Common myeloid progenitor, CD34-positive (primary cell): ENCODE measurements at regions not wholly inside any gene's neighbourhood (a gene's known extent, or its start where the extent isn't known, plus 50 kb on each side); places are given as distances from the start of the nearest gene placed in this dataset.

ENCODE experiments used
- CTCF ChIA-PET: fragments of 350-600 bp; sonication (Branson Sonifier 250); formaldehyde crosslinking; loops from one replicate; lab custom pipeline; 2021; ENCODE audit warnings: antibody characterized with exemption; lab: Charles Lee
- POLR2A ChIA-PET: fragments of 350-600 bp; sonication (Branson Sonifier 250); formaldehyde crosslinking; loops from one replicate; lab custom pipeline; 2021; ENCODE audit warnings: antibody characterized with exemption; lab: Charles Lee
- DNase-seq, 3 donors: peaks; one replicate each; pipeline versions ENCODE4 v3.0.0 to v3.0.0-alpha.2; 2013
- H3K27ac ChIP-seq, 2 experiments: 1 replicate in 1 of 2; 2 replicates in 1 of 2; pipeline ENCODE4 v1.7.0; 2013; ENCODE audit warnings: inconsistent platforms in 2 of 2, low read length in 2 of 2, mild to moderate bottlenecking in 2 of 2, low read depth in 1 of 2, moderate library complexity in 1 of 2; ENCODE audit not compliant: severe bottlenecking in 2 of 2, insufficient read depth in 1 of 2, poor library complexity in 1 of 2
- H3K27me3 ChIP-seq, 5 experiments: replicated peaks in 2 of 5; 1 replicate in 3 of 5; 2 replicates in 2 of 5; pipeline versions ENCODE4 v1.6.1 to v1.7.0; 2013; ENCODE audit warnings: low read length in 4 of 5, mild to moderate bottlenecking in 2 of 5, moderate library complexity in 2 of 5, inconsistent platforms in 1 of 5; ENCODE audit not compliant: insufficient read depth in 5 of 5, control insufficient read depth in 4 of 5
- H3K36me3 ChIP-seq, 4 experiments: 1 replicate in 2 of 4; 2 replicates in 2 of 4; pipeline versions ENCODE4 v1.6.1 to v1.7.0; 2013; ENCODE audit warnings: low read length in 3 of 4, control low read depth in 1 of 4, mild to moderate bottlenecking in 1 of 4; ENCODE audit not compliant: control insufficient read depth in 4 of 4, insufficient read depth in 4 of 4
- H3K4me1 ChIP-seq, 4 experiments: 1 replicate in 3 of 4; 2 replicates in 1 of 4; pipeline versions ENCODE4 v1.6.1 to v1.7.1; 2013; ENCODE audit warnings: low read length in 3 of 4, mild to moderate bottlenecking in 3 of 4, control low read depth in 1 of 4, inconsistent platforms in 1 of 4, moderate library complexity in 1 of 4; ENCODE audit not compliant: control insufficient read depth in 4 of 4, insufficient read depth in 4 of 4; ENCODE audit errors: control extremely low read depth in 1 of 4
- H3K4me3 ChIP-seq, 7 experiments: 1 replicate in 4 of 7; 2 replicates in 3 of 7; pipeline versions ENCODE4 v1.5.1 to v1.7.0; 2013; ENCODE audit warnings: mild to moderate bottlenecking in 7 of 7, low read length in 6 of 7, moderate library complexity in 6 of 7, inconsistent platforms in 2 of 7, low read depth in 2 of 7, control low read depth in 1 of 7; ENCODE audit not compliant: insufficient read depth in 4 of 7, control insufficient read depth in 1 of 7; ENCODE audit errors: extremely low read depth in 1 of 7
- H3K9me3 ChIP-seq, 5 experiments: 1 replicate in 4 of 5; 2 replicates in 1 of 5; pipeline versions ENCODE4 v1.6.1 to v1.7.1; 2013; ENCODE audit warnings: low read length in 4 of 5, mild to moderate bottlenecking in 2 of 5, inconsistent platforms in 1 of 5, low read depth in 1 of 5, moderate library complexity in 1 of 5; ENCODE audit not compliant: control insufficient read depth in 4 of 5, insufficient read depth in 2 of 5; ENCODE audit errors: control extremely low read depth in 1 of 5
- WGBS: methylation state at CpG from one replicate; pipeline ENCODE4 v1.1.5; 2013; ENCODE audit not compliant: insufficient coverage; 5-methylcytosine and 5-hydroxymethylcytosine counted together

DNA sequence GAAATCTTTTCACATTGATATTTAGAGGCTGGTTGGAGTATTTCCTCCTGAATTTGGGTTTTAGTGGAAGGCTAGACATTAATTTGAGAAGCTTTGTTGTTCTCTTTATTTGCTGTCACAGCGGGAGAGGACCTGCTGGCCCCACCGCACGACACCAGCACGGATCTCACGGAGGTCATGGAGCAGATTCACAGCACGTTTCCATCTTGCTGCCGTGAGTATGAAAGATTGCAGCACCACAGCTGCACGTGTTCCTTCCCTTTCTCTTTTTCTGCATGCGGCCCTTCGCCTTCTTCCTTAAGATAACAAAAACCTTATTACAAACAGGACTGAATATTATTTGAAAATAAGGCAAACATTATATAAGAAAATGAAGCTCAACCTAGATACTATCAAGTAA, 555.5 kb downstream of the UTRN start:
- Histone ChIP-seq H3K4me3 (no peak overlapping the region), H3K27ac (no peak overlapping the region), H3K27me3 (no peaks in the 10 kb centered on the region), H3K4me1 (no peaks in the 10 kb centered on the region), H3K36me3 (peaks cover 14 to 66% (median 29%) of the 10 kb centered on the region in 4 experiments), H3K9me3 (no peaks in the 10 kb centered on the region)
- POLR2A ChIA-PET = interaction anchor here (0.6 kb wide), 1 partner anchor 80 kb away, joined by 4 read pairs; no protein-coding TSS in a partner anchor
- CTCF ChIA-PET = no interaction called here
- DNase-seq = no peak
- WGBS = 99% methylated on average over 5 of the region's 10 CpGs

DNA sequence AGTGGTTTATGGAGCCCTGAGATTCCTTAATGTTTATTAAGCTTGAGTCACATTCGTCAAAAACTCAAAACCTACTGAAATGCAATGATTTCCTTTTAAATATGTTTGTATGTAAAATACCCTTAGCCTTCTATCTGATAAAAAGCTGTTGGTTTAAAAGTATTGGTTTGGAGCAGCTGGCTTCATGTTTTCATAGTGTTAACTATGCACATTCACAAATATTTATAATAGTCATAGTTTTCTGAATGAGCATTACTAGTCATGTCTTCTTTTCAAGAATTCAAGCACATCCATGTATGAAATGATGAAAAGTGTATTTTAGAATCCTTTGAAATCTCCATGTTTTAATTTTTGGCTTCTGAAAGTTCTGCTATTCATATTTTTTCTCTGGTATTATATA, 558.6 kb downstream of the UTRN start:
- ChIA-PET CTCF (interaction anchor here (1.0 kb wide), 1 partner anchor 9 kb away, joined by 3 read pairs; no protein-coding TSS in a partner anchor), POLR2A (no interaction called here)
- no peak overlapping the region for H3K27ac ChIP-seq
- DNase-seq = no peak
- H3K9me3 ChIP-seq = no peaks in the 10 kb centered on the region
- no peak overlapping the region for H3K4me3 ChIP-seq
- WGBS = no CpG with 5 or more reads among the region's 1 CpG
- no peaks in the 10 kb centered on the region for H3K27me3 ChIP-seq
- H3K4me1 ChIP-seq = no peaks in the 10 kb centered on the region
- H3K36me3 ChIP-seq = peaks cover 12 to 62% (median 25%) of the 10 kb centered on the region in 4 experiments

DNA sequence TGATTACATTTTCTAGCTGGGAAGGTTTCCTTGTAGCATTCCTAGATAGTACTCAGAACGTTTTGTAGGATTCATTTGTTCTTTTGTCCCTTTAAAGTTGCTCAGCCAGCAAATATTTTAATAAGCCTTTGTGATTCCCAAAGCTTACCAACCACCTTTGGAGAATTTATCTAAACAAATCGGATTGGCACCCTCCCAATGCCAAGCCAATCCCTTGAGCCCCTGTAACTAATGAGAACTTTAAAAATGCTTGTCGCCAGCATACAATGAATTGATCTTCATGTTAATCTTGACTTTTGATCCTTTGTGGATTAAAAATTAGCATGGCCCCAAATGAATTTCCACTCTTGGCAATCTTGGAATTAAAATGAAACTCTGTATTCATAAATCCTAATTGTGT, 559.5 kb downstream of the UTRN start:
- Histone ChIP-seq H3K27me3 (no peaks in the 10 kb centered on the region), H3K4me3 (no peak overlapping the region), H3K27ac (no peak overlapping the region), H3K36me3 (peaks cover 11 to 60% (median 24%) of the 10 kb centered on the region in 4 experiments), H3K4me1 (no peaks in the 10 kb centered on the region), H3K9me3 (no peaks in the 10 kb centered on the region)
- no peak for DNase-seq
- 100% methylated on average over 1 of the region's 3 CpGs for WGBS
- ChIA-PET POLR2A (no interaction called here), CTCF (no interaction called here)

DNA sequence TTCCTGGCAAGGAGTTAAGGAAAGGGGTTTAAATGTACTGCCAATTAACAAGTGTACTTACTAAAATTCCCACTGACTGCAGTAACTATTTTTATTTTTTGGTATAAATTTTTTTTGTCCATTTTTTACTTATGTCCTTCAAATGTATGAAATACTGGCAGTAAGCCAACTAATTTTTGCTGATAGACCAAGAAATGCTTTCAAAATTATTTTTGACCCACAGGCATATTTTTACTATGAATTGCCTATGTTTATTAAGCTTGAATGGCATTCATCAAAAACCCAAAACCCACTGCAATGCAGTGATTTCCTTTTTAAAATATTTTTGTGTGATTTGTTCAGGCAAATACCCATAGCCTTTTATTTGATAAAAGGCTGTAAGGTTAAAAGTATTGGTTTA, 560.1 kb downstream of the UTRN start:
- ChIA-PET POLR2A (no interaction called here), CTCF (interaction anchor here (1.2 kb wide), 1 partner anchor 38 kb away, joined by 3 read pairs; no protein-coding TSS in a partner anchor)
- no peaks in the 10 kb centered on the region for H3K27me3 ChIP-seq
- no peak for DNase-seq
- no peaks in the 10 kb centered on the region for H3K4me1 ChIP-seq
- H3K36me3 ChIP-seq = peaks cover 11 to 64% (median 27%) of the 10 kb centered on the region in 4 experiments
- no peaks in the 10 kb centered on the region for H3K9me3 ChIP-seq
- no peak overlapping the region for H3K4me3 ChIP-seq
- no peak overlapping the region for H3K27ac ChIP-seq

- Histone ChIP-seq H3K36me3 (peaks cover 19 to 60% (median 27%) of the 10 kb centered on the region in 4 experiments), H3K4me1 (no peaks in the 10 kb centered on the region), H3K27me3 (no peaks in the 10 kb centered on the region), H3K27ac (no peak overlapping the region), H3K9me3 (no peaks in the 10 kb centered on the region), H3K4me3 (no peak overlapping the region)
- ChIA-PET CTCF (interaction anchor here (1.3 kb wide), 1 partner anchor 10 kb away, joined by 3 read pairs; no protein-coding TSS in a partner anchor), POLR2A (no interaction called here)
- no peak for DNase-seq
- 100% methylated on average over 2 of the region's 2 CpGs for WGBS
Measured at GRCh38 chr6:144847916-144848315, 562.8 kb downstream of the UTRN start.

GRCh38 chr6:144849920-144850319, 564.8 kb downstream of the UTRN start:
- DNase-seq = no peak
- Histone ChIP-seq H3K36me3 (peaks cover 20 to 62% (median 28%) of the 10 kb centered on the region in 4 experiments), H3K4me3 (no peak overlapping the region), H3K9me3 (no peaks in the 10 kb centered on the region), H3K27ac (no peak overlapping the region), H3K4me1 (no peaks in the 10 kb centered on the region), H3K27me3 (no peaks in the 10 kb centered on the region)
- ChIA-PET CTCF (no interaction called here), POLR2A (no interaction called here)
- WGBS = 83% methylated on average over 2 of the region's 2 CpGs

- Histone ChIP-seq H3K4me1 (no peaks in the 10 kb centered on the region), H3K36me3 (peaks cover 13 to 34% (median 17%) of the 10 kb centered on the region in 4 experiments), H3K4me3 (no peak overlapping the region), H3K9me3 (no peaks in the 10 kb centered on the region), H3K27me3 (no peaks in the 10 kb centered on the region), H3K27ac (no peak overlapping the region)
- DNase-seq = no peak
- CTCF ChIA-PET = interaction anchor here (0.8 kb wide), 1 partner anchor 50 kb away, joined by 4 read pairs; no protein-coding TSS in a partner anchor
- WGBS = 89% methylated on average over 3 of the region's 4 CpGs
- POLR2A ChIA-PET = no interaction called here
Measured at GRCh38 chr6:144853603-144854002, 568.5 kb downstream of the UTRN start.
